ENCODE measurements at regions not wholly inside any gene's neighbourhood (a gene's known extent, or its start where the extent isn't known, plus 50 kb on each side); places are given as distances from the start of the nearest gene placed in this dataset.

GRCh38 chr17:33896263-33896662, 358.8 kb upstream of the CCL2 start:
- peaks cover 35% of the 10 kb centered on the region for H3K27me3 Mint-ChIP-seq
- H3K4me3 Mint-ChIP-seq: no peak overlapping the region
- DNase-seq (ENCODE audit: extremely low spot score, unreplicated experiment): no peak
- no peak for TF ChIP-seq CTCF (conservative IDR thresholded peaks at IDR 0.05)
- H3K27ac Mint-ChIP-seq: no peak overlapping the region
- no peaks in the 10 kb centered on the region for H3K4me1 Mint-ChIP-seq (ENCODE audit: unreplicated experiment)
- H3K9me3 Mint-ChIP-seq: no peaks in the 10 kb centered on the region
- no peaks in the 10 kb centered on the region for H3K36me3 Mint-ChIP-seq

GRCh38 chr17:33901085-33901484, 354.0 kb upstream of the CCL2 start:
- H3K4me3 Mint-ChIP-seq: no peak overlapping the region
- no peaks in the 10 kb centered on the region for H3K36me3 Mint-ChIP-seq
- no peak overlapping the region for H3K27ac Mint-ChIP-seq
- no peaks in the 10 kb centered on the region for H3K9me3 Mint-ChIP-seq
- H3K4me1 Mint-ChIP-seq (ENCODE audit: unreplicated experiment): peaks cover 4% of the 10 kb centered on the region
- TF ChIP-seq CTCF (conservative IDR thresholded peaks at IDR 0.05): no peak
- DNase-seq (ENCODE audit: extremely low spot score, unreplicated experiment): no peak
- H3K27me3 Mint-ChIP-seq: peaks cover 25% of the 10 kb centered on the region

- no peaks in the 10 kb centered on the region for H3K36me3 Mint-ChIP-seq
- no peak overlapping the region for H3K4me3 Mint-ChIP-seq
- H3K9me3 Mint-ChIP-seq: no peaks in the 10 kb centered on the region
- peaks cover 23% of the 10 kb centered on the region for H3K27me3 Mint-ChIP-seq
- peaks cover 4% of the 10 kb centered on the region for H3K4me1 Mint-ChIP-seq (ENCODE audit: unreplicated experiment)
- no peak for DNase-seq (ENCODE audit: extremely low spot score, unreplicated experiment)
- H3K27ac Mint-ChIP-seq: no peak overlapping the region
- no peak for TF ChIP-seq CTCF (conservative IDR thresholded peaks at IDR 0.05)
Observed at GRCh38 chr17:33902901-33903449, 352.1 kb upstream of the CCL2 start.

GRCh38 chr17:33904476-33904875, 350.6 kb upstream of the CCL2 start:
- Mint-ChIP-seq H3K4me1 (ENCODE audit: unreplicated experiment) (peaks cover 4% of the 10 kb centered on the region), H3K27me3 (peaks cover 20% of the 10 kb centered on the region), H3K4me3 (no peak overlapping the region), H3K36me3 (no peaks in the 10 kb centered on the region), H3K27ac (no peak overlapping the region), H3K9me3 (no peaks in the 10 kb centered on the region)
- no peak for DNase-seq (ENCODE audit: extremely low spot score, unreplicated experiment)
- no peak for TF ChIP-seq CTCF (conservative IDR thresholded peaks at IDR 0.05)

GRCh38 chr17:33905338-33905800, 349.7 kb upstream of the CCL2 start:
- Mint-ChIP-seq H3K36me3 (no peaks in the 10 kb centered on the region), H3K4me3 (no peak overlapping the region), H3K4me1 (ENCODE audit: unreplicated experiment) (peaks cover 4% of the 10 kb centered on the region), H3K27ac (no peak overlapping the region), H3K9me3 (no peaks in the 10 kb centered on the region), H3K27me3 (peaks cover 20% of the 10 kb centered on the region)
- no peak for TF ChIP-seq CTCF (conservative IDR thresholded peaks at IDR 0.05)
- DNase-seq (ENCODE audit: extremely low spot score, unreplicated experiment): no peak
